Mucosa of descending colon (tissue), 3 donors: ENCODE measurements at regions not wholly inside any gene's neighbourhood (a gene's known extent, or its start where the extent isn't known, plus 50 kb on each side); places are given as distances from the start of the nearest gene placed in this dataset.

Experiments
- ATAC-seq: fragments of 200-7000 bp; cut with Tn5 transposase; one replicate; pipeline ENCODE4 v1.9.1; 2020; ENCODE audit warnings: mild to moderate bottlenecking, moderate library complexity
- DNase-seq, 3 donors: peaks; one replicate each; pipeline ENCODE4 v3.0.0-alpha.2; 2020
- H3K36me3 ChIP-seq: fragments of 200-600 bp; one replicate; pipeline ENCODE4 v1.8.0; 2021; ENCODE audit warnings: low read depth, mild to moderate bottlenecking
- H3K4me1 ChIP-seq: fragments of 200-600 bp; one replicate; pipeline ENCODE4 v1.8.0; 2021; ENCODE audit warnings: low read depth, mild to moderate bottlenecking
- H3K4me3 ChIP-seq: fragments of 200-600 bp; one replicate; pipeline ENCODE4 v1.8.0; 2021; ENCODE audit warnings: mild to moderate bottlenecking
- H3K9me3 ChIP-seq: fragments of 200-600 bp; one replicate; pipeline ENCODE4 v1.8.0; 2021; ENCODE audit warnings: mild to moderate bottlenecking
- intact Hi-C, 2 donors: fragments of 100-400 bp; cut with DNase I in 1 of 2; cut with micrococcal nuclease in 1 of 2; formaldehyde crosslinking; loops; one replicate each; pipeline versions ENCODE4 v1.11.0 to v1.11.1; 2022; cut with DNase I, micrococcal nuclease
- TF ChIP-seq, protein P1 (sequence below): fragments of 200-600 bp; IDR thresholded peaks from one replicate; pipeline ENCODE4 v1.8.0; 2022; ENCODE audit warnings: antibody characterized with exemption, mild to moderate bottlenecking
- donor health status: DM: no; HTN: no; CAD: no; lungs with moderate emphysema.
- donor health status: DM: no; HTN: no; CAD: no.
- donor health status: DM: no; HTN: yes; CAD: no.

DNA sequence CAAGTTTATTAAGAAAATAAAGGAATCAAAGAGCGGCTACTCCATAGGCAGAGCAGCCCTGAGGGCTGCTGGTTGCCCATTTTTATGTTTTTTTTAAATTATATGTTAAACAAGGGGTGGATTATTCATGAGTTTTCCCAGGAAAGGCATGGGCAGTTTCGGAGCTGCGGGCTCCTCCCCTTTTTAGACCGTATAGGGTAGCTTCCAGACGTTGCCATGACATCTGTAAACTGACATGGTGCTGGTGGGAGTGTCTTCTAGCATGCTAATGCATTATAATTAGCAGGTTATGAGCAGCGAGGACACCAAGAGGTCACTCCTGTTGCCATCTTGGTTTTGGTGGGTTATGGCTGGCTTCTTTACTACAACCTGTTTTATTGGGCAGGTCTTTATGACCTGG, 301.8 kb downstream of the TFAP2C start:
- Histone ChIP-seq H3K36me3 (no peaks in the 10 kb centered on the region), H3K4me3 (no peak overlapping the region), H3K9me3 (no peaks in the 10 kb centered on the region), H3K4me1 (no peaks in the 10 kb centered on the region)
- no peak for ATAC-seq
- DNase-seq = no peak
- intact Hi-C loops = no loop called here
- TF ChIP-seq, protein P1, sequence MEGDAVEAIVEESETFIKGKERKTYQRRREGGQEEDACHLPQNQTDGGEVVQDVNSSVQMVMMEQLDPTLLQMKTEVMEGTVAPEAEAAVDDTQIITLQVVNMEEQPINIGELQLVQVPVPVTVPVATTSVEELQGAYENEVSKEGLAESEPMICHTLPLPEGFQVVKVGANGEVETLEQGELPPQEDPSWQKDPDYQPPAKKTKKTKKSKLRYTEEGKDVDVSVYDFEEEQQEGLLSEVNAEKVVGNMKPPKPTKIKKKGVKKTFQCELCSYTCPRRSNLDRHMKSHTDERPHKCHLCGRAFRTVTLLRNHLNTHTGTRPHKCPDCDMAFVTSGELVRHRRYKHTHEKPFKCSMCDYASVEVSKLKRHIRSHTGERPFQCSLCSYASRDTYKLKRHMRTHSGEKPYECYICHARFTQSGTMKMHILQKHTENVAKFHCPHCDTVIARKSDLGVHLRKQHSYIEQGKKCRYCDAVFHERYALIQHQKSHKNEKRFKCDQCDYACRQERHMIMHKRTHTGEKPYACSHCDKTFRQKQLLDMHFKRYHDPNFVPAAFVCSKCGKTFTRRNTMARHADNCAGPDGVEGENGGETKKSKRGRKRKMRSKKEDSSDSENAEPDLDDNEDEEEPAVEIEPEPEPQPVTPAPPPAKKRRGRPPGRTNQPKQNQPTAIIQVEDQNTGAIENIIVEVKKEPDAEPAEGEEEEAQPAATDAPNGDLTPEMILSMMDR = no peak

DNA sequence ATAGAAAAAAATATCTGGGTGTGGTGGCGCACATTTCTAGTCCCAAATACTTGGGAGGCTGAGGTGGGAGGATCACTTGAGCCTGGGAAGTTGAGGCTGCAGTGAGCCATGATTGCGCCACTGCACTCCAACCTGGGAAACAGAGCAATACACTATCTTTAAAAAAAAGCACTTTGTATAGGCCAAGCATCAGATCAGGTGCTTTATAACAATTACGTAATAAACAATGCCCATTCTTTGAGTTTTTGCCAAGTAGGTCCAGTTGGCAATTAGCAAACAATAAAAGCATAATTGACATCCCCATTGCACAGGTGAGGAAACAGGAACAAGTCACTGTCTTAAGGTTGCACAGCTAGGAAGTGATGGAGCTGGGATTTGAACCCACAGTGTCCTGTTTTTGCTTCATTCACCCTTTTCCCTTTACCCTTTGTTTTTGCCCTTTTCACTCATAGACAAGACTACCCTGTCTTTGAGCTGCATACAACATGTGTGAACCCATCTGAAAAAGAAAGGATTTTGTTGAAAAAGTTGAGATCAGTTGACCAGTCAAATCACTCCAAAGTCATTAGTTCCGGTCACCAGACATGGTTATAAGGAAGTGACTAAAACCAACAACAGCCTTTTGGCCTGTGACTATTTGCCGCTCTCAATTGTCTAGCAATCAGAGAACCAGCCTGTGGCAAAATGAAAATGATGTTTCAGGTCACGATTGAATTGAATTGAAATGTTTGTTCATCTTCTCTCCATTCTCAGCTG, 303.6 kb downstream of the TFAP2C start:
- Histone ChIP-seq H3K9me3 (no peaks in the 10 kb centered on the region), H3K36me3 (no peaks in the 10 kb centered on the region), H3K4me3 (no peak overlapping the region), H3K4me1 (no peaks in the 10 kb centered on the region)
- ATAC-seq (no peak), DNase-seq (no peak)
- TF ChIP-seq, protein P1 = no peak
- intact Hi-C loops = no loop called here

DNA sequence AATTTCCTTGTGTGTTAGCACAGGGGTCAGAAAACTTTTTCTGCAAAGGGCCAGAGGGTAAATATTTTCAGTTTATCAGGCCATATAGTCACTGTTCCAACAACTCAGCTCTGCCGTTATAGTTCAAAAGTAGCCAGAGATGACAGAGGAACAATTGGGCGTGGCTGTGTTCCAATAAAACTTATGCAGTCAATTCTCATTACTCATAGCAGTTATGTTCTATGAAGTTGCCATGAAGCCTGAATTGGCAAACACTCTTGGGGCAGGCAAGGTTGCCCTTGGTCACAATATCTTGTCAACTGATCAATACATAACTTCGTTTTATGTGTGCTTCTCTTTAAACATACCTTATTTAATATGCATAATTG, 304.2 kb downstream of the TFAP2C start:
- Histone ChIP-seq H3K4me1 (no peaks in the 10 kb centered on the region), H3K4me3 (no peak overlapping the region), H3K36me3 (no peaks in the 10 kb centered on the region), H3K9me3 (no peaks in the 10 kb centered on the region)
- ATAC-seq = peak; percentile 46
- DNase-seq = peak in 1 of 3 donors; percentile 21
- TF ChIP-seq, protein P1 = no peak
- intact Hi-C loops = no loop called here

DNA sequence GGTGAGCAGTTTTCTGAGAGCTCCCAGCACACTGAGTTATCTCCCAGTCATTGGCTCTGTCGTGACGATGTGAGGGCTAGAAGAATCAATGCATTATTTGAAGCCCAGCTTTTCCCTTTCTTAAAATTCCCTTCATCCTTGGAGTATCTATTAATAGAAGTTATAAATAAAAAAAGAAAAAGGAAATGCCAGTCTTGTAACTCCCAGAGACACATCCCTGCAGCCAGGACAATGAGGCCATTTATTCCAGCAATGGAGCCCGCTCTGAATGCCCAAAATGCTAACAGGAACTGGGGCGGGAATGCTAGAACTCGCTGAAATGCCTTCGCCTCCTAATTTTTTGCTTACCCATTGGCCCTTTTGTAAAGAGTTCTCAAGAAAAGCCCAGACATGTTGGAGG, 305.8 kb downstream of the TFAP2C start:
- TF ChIP-seq, protein P1 = no peak
- ATAC-seq = no peak

DNA sequence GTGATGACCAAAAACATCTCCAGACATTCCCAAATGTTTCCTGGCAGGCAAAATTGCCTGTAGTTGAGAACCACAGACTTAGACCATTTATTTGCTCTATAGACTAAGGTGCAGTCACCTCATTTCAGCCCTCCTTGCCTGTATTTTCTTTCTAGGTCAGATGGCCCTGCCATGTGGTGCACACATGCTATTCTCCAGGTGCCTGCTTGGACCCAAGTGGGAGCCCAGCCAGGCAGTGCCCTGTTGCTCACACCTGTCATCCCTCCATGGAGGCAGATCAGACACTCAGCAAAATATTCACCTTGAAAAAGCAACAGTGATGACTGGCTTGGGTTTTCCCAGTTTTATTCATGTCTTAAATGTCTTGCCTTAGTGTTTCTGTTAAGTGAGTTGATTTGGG, 311.4 kb downstream of the TFAP2C start:
- TF ChIP-seq, protein P1 = no peak
- no peaks in the 10 kb centered on the region for H3K36me3 ChIP-seq
- intact Hi-C loops = no loop called here
- H3K4me3 ChIP-seq = no peak overlapping the region
- no peaks in the 10 kb centered on the region for H3K9me3 ChIP-seq
- DNase-seq = no peak
- no peak for ATAC-seq
- H3K4me1 ChIP-seq = no peaks in the 10 kb centered on the region

More for the DNA sequence above, 305.8 kb downstream of the TFAP2C start:
- Histone ChIP-seq H3K4me1 (no peaks in the 10 kb centered on the region), H3K9me3 (no peaks in the 10 kb centered on the region), H3K36me3 (no peaks in the 10 kb centered on the region), H3K4me3 (no peak overlapping the region)
- DNase-seq = no peak
- intact Hi-C loops = no loop called here
